ENCODE measurements at regions not wholly inside any gene's neighbourhood (a gene's known extent, or its start where the extent isn't known, plus 50 kb on each side); places are given as distances from the start of the nearest gene placed in this dataset.

DNA sequence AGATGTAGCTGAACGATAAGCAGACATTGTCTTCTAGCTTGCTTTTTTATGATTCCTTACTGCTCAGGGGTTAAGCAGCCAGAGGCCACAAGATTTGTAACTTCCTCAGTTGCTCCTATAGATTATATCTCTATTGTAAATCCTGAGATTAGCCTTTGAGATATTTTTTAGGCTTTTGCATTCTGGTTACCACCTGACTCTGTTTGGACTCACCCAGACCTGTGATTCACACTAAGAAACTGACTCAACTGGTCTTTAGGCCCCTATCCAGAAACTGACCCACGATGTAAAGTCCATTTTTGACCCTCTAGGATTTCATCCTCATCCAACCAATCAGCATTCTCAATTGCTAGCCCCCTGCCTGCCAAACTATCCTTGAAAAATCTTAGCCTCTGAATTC is 194.4 kb downstream of the RASSF9 start:
- TF ChIP-seq, protein P1, sequence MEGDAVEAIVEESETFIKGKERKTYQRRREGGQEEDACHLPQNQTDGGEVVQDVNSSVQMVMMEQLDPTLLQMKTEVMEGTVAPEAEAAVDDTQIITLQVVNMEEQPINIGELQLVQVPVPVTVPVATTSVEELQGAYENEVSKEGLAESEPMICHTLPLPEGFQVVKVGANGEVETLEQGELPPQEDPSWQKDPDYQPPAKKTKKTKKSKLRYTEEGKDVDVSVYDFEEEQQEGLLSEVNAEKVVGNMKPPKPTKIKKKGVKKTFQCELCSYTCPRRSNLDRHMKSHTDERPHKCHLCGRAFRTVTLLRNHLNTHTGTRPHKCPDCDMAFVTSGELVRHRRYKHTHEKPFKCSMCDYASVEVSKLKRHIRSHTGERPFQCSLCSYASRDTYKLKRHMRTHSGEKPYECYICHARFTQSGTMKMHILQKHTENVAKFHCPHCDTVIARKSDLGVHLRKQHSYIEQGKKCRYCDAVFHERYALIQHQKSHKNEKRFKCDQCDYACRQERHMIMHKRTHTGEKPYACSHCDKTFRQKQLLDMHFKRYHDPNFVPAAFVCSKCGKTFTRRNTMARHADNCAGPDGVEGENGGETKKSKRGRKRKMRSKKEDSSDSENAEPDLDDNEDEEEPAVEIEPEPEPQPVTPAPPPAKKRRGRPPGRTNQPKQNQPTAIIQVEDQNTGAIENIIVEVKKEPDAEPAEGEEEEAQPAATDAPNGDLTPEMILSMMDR (conservative IDR thresholded peaks at IDR 0.05; ENCODE audit: low read length) = no peak
- TF ChIP-seq EZH2phosphoT487 (IDR thresholded peaks at IDR 0.05; ENCODE audit: borderline replicate concordance) = no peak

All from Loucy (cell line).